HG02884 (cell line): ENCODE measurements at regions not wholly inside any gene's neighbourhood (a gene's known extent, or its start where the extent isn't known, plus 50 kb on each side); places are given as distances from the start of the nearest gene placed in this dataset.
"Not testable (repeated sequence)": the region's sequence is repeated elsewhere in the genome, so short reads cannot be mapped to it uniquely, and the experiment has no call there.

Source experiments
- ATAC-seq: cut with Tn5 transposase; IDR thresholded peaks from one replicate; pipeline ENCODE4 v1.9.1; 2021; ENCODE audit warnings: mild to moderate bottlenecking, moderate library complexity; ENCODE audit not compliant: unreplicated experiment

DNA sequence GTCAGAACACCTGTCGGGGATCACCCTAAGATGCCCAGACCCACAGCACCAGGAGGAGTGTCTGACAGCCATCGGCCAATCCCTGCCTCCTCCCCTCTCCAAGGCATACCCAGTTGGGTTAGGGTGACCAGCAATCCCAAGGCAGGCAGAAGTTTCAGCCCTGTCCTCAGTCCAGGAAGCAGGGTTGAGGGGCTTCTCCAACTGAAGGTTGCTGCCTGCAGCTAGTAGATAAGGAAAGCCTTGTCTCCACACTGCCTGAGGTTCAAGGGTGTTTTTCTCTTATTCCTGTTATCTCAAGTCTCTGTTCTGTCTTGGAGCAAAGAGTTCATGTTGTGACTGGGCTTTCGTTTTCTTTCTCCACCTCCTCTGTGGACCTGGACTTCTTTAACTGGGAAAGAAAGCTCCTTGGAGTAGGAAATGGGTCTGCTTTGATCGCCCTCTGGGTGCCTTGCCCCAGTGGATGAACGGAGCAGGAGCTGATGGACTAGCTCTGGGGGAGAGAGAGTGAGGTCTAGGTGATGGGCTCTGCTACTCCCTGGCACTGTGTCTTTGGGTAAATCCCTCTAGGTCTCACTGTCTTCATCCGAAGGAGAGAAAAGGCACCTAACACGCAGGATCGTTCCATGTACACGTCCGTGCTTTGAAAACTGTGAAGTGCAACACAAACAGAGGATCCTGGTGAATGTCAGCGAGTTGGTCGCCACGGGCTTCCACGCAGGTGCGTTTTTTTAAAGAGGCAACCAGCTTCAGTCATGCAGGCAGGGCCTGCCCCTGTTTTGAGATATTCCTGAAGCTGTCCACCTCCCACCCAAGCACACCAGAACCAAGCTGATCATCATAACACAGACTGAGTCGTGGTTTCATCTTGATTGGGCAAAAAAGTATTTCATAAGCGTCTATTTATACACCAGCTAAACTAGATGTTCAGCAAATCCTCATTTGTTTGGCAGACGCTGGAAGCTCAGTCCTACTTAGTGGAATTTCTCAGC lies 52.5 kb upstream of the FOXN3 start:
- ATAC-seq, result no peak

- no peak for ATAC-seq
These were observed 51.5 kb upstream of the FOXN3 start for GRCh38 chr14:89468566-89468965.

DNA sequence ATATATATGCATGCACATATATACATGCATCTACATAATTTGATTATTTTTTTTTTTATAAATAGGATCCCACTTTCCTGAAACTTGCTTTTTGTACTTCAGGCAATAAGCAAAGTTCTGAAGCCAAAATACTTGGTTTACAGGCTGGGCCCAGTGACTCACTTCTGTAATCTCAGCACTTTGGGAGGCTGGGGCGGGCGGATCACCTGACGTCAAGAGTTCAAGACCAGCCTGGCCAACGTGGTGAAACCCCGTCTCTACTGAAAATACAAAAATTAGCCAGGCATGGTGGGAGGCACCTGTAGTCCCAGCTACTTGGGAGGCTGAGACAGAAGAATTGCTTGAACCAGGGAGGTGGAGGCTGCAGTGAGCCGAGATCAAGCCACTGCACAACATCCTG lies 51.0 kb upstream of the FOXN3 start:
- not testable (repeated sequence) for ATAC-seq

DNA sequence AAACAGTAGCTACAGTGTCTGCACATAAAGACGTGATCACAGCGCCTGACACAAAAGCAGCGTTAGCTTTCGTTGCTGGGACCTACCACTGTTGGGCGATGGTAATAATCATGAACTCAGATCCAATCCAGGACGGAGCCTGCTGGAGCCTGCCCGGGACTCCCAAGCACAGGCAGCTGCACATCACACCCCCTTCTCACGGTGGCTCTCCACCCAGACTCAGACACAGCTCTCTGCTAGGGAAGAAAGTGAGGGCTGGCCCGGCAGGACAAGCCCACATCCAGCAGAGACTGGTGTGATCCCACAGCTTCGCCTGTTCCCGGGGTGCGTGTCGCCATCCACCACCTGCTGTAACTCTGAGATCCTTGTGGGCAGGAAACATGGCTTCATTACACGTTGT lies 49.9 kb upstream of the FOXN3 start:
- no peak for ATAC-seq
